ENCODE measurements at regions not wholly inside any gene's neighbourhood (a gene's known extent, or its start where the extent isn't known, plus 50 kb on each side); places are given as distances from the start of the nearest gene placed in this dataset.
"Not testable (repeated sequence)": the region's sequence is repeated elsewhere in the genome, so short reads cannot be mapped to it uniquely, and the experiment has no call there.

GRCh38 chr7:145919712-145920111 lies 196.9 kb upstream of the CNTNAP2 start:
- DNase-seq (ENCODE audit: low read depth in 2 of 2), result no peak

GRCh38 chr7:145916776-145917175 lies 199.8 kb upstream of the CNTNAP2 start:
- no peak for DNase-seq (ENCODE audit: low read depth in 2 of 2)

DNA sequence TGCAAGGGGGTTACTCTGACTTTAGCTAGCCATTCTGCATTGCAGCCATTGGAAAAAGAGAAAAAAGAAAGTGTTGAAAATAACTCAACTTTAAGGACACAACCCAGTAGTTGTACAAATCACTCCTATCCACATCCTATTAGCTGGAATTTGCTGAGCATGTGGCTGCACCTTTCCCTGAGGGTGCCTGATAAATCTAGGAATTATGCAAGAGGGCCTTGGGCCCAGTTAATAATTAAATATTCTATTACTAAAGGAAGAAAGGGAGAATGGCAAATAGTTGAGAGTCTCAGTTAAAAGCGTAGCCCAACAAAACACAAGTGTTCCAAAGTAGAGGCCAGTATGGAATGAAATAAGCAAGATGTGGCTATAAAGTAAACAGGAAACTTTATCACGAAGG lies 200.9 kb upstream of the CNTNAP2 start:
- DNase-seq (ENCODE audit: low read depth in 2 of 2), result no peak

DNA sequence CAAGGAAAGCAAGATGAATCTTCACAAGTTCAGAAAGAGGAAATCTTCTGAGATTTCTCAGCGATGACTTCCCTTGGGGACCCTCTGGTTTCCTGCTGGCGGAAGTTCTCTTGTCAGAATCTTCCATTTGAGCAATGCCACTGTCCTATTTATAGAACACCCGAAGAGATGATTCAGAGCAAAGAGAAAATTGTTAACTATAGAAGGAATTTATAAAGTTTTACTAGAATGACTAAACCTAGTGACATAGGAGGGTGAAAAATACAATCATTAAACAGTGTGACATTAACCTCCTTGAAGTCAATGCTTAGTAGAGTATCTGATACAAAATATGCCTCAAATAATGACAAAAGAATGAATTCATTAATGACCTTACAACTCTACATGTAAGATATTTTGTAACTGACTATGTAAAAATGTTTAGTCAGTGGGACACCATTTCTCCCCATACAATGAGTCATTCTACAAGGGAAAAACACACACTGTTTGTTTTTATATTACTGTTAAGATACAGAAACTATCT lies 206.5 kb upstream of the CNTNAP2 start:
- peak; percentile 25 to 26 for DNase-seq (ENCODE audit: low read depth in 2 of 2)

DNA sequence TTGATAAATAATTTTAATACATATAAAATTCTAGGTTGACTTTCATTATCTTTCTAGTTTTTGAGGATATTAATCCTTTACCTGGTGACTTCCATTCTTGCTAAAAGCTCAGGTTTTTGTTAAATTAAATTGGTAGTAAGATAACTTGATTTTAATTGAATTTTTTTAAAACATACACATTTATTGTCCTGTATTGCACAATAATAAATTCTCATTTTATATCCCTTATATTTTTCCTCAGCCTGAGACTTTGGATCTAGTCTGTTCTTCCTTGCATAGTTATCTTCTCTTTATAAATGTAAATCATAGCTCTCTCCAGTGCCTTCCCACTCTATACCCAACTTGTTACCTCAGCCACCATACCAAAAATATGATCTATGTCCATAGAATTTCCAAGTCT lies 212.9 kb upstream of the CNTNAP2 start:
- no peak for DNase-seq (ENCODE audit: low read depth in 2 of 2)

DNA sequence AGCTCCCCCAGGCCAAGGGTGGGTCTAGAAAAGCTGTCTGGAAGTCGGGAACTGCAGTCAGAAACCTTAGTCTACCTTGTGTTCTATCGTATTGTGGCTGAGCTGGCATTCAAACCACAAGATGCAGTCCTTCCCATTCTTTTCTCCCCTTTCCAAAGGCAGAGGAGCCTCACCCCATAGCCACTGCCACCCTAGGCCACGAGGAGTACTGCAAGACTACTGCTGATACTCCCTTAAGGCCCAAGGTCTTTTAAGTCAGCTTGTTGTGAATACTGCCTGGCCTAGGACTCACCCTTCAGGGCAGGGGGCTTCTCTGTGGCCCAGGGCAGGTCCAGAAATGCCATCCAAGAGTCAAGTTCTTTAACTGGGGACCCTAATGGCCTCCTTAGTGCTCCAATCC lies 214.5 kb upstream of the CNTNAP2 start:
- DNase-seq (ENCODE audit: low read depth in 2 of 2), result no peak

DNA sequence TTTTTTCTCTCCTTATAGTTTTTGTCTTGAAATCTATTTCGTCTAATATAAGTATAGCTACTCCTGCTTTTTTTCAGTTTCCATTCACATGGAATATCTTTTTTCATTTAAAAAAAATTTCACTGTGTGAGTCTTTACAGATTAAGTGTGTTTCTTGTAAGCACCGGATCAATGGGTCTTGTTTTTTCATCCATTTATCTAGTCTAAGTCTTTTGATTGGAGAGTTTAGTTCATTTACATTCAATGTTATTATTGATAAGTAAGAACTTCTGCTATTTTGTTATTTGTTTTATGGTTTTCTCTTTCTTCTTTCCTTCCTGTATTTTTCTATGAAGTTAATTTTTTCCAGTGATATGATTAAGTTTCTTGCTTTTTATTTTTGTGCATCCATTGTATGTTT lies 216.7 kb upstream of the CNTNAP2 start:
- DNase-seq (ENCODE audit: low read depth in 2 of 2), result no peak

DNA sequence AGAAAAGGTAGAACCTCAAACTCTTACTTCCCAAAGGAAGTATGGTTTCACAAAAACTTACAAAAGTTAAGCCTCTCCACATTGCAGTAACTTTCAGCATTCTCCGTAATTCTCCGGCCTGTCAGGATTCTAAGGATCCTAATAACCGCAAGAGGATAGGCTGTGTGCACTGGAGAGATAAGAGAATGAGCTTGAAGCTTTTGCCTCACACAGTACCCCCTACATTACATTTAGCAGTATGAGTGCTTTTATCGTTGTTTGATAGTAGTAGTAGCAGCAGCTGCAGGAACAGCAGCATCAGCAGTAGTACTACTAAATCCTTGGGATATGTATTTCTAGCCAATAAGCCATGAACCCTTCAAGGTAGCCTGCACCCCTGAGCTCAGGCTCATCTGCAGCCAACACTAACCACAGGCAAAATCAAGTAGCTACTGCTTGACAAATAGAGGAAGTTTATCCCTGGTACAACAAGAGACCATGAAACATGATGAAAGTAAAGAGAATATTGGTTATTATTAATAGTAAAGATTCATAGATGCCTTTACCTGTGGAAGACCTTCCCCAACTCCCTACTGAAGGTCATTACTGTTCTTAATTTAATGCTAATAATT lies 222.6 kb upstream of the CNTNAP2 start:
- no peak for DNase-seq (ENCODE audit: low read depth in 2 of 2)

- peak in 1 of 2 experiments; percentile 3 for DNase-seq (ENCODE audit: low read depth in 2 of 2)
These were observed 231.7 kb upstream of the CNTNAP2 start for GRCh38 chr7:145884716-145885514.

DNA sequence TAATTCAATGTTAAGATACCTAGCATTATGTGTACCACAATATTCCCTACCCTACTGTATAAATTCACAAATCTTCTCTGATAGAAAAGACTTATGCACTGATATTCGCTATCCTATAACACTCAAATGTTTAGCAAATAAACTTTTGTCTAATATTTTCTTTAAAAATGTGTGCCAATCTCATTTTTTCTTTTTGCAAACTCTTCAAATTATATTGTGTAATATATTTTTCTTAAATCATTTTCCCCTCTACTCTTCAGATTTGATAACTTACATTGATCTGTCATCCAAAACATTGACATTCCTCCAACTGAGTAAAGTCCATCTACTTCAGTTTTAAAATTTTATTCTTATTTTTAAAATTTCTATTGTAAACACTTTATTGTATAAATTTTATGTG lies 240.2 kb upstream of the CNTNAP2 start:
- DNase-seq (ENCODE audit: low read depth in 2 of 2), result no peak

- DNase-seq (ENCODE audit: low read depth in 2 of 2), result no peak
These were observed 241.3 kb upstream of the CNTNAP2 start for GRCh38 chr7:145875267-145875666.

- no peak for DNase-seq (ENCODE audit: low read depth in 2 of 2)
These were observed 247.7 kb upstream of the CNTNAP2 start for GRCh38 chr7:145868935-145869334.

- DNase-seq (ENCODE audit: low read depth in 2 of 2), result no peak
These were observed 254.4 kb upstream of the CNTNAP2 start for GRCh38 chr7:145862212-145862611.

DNA sequence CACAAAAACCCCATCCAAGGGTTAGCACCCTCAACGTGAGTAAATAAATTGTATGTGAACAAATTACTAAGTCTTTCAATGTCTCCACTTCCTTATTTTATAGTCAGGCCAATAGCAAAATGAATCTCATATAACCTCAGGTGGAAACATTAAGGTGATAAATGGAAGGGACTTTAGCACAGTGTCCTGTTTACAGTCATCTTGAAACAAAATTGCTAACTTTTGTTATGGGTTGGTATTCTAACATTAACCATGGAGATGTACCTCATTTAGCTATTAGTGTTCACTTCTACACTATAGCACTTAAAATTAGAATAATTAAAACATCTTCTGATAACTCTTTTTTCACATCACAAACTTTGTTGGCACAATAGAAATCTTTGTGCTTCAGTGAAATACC lies 255.8 kb upstream of the CNTNAP2 start:
- no peak for DNase-seq (ENCODE audit: low read depth in 2 of 2)

DNA sequence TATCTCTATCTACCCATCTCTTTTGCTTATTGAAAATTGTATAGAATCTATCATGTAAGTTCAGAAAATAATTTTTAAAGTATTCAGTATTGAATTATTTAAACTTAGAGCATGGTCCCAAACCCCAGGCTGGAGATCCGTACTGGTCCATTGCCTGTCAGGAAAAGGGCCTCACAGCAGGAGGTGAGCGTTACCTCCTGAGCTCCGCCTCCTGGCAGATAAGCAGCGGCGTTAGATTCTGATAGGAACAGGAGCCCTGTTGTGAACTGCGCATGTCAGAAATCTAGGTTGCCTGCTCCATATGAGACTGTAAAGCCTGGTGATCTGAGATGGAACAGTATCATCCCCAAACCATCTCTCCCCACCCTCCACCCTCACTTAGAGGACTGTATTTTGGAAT lies 266.0 kb upstream of the CNTNAP2 start:
- DNase-seq (ENCODE audit: low read depth in 2 of 2), result no peak

DNA sequence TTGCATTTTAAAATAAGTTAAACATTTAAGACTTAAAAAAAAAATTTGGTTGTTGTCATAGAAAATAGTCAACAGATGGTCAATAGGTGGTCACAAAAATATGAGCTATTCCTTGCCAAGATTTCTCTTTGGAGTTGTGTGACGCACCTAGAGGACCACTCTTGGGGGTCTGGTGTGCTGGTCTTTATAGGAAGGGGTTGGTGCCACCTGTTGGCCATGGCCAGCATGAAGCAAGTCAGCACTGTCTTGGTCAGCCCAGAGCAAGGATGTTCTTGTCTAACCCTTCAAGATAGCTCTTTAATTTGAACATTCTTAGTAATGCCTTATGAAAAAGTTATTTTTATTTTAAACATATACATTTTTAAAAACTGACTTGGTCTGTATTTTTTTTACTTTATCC lies 267.9 kb upstream of the CNTNAP2 start:
- DNase-seq (ENCODE audit: low read depth in 2 of 2), result peak; percentile 1

- DNase-seq (ENCODE audit: low read depth in 2 of 2), result no peak
These were observed 271.3 kb upstream of the CNTNAP2 start for GRCh38 chr7:145845345-145845744.

DNA sequence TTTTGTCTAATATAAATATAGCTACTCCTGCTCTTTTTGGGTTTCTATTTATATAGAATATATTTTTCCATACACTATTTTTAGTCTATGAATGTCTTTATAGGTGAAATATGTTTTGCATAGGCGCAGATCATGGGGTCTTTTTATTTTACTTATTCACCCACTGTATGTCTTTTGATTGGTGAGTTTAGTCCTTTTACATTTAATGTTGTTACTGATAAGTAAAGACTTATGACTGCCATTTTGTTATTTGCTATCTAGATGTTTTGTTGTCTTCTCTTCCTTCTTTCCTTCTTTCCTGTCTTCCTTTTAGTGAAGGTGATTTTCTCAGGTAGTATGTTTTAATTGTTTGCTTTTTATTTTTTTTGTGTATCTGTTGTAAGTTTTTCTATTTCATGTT lies 276.8 kb upstream of the CNTNAP2 start:
- no peak for DNase-seq (ENCODE audit: low read depth in 2 of 2)

DNA sequence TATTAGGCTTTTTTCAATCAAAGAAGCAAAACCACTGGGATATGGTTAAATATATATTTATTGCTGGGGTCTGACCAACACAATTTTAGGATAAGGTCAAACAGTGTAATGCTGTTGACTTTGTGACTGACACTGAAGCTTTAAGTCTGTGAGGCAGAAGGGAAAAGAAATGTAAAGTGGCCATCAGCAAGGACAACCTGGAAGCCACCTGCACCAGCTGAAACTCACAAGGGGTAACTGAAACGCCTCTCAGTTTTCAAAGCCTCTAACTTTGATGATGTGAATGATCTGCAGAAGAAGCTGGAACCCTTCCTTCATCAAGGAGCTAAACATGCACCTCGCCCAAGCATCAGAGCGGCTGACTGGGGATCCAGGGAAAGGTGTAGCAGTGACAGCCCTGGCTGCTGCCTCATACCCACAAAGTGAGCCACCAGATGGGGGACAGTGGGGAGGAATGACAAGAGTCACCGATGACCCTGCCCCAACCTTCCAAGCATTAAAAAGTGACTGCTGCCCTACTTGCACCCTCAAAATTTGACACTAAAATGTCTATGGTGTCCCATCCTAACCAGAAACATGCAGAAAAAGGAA lies 284.9 kb upstream of the CNTNAP2 start:
- DNase-seq (ENCODE audit: low read depth in 2 of 2), result no peak

DNA sequence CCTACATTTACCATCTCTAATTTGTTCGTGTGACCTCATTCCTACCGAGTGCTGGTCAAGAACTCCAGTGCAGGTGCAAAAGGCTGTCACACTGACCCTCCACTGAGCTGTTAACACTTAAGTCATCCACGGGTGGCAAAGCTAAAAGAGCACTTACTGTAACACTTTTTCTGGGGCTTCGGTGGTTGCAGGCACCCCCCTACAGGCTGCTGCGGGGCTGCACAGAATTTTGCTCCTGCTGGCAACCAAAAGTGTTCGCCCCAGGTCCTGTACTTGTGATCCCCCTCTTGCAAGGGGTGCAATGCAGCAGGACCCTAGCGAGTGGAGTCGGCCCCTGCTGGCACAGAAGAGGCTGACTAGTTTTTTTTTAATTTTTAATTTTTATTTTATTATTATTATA lies 298.9 kb upstream of the CNTNAP2 start:
- no peak for DNase-seq (ENCODE audit: low read depth in 2 of 2)

- DNase-seq (ENCODE audit: low read depth in 2 of 2), result no peak
These were observed 304.4 kb upstream of the CNTNAP2 start for GRCh38 chr7:145812218-145812617.

DNA sequence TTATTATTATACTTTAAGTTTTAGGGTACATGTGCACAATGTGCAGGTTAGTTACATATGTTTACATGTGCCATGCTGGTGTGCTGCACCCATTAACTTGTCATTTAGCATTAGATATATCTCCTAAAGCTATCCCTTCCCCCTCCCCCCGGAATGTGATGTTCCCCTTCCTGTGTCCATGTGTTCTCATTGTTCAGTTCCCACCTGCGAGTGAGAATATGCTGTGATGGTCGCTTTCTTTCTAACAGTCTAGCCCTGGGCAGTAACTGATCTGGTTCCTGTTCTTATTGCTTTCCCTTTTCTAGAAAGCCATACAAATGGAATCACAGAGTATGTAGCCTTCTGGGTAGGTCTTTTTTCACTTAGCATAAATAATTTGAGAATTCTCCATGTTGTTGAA lies 311.1 kb upstream of the CNTNAP2 start:
- DNase-seq (ENCODE audit: low read depth in 2 of 2), result not testable (repeated sequence)

DNA sequence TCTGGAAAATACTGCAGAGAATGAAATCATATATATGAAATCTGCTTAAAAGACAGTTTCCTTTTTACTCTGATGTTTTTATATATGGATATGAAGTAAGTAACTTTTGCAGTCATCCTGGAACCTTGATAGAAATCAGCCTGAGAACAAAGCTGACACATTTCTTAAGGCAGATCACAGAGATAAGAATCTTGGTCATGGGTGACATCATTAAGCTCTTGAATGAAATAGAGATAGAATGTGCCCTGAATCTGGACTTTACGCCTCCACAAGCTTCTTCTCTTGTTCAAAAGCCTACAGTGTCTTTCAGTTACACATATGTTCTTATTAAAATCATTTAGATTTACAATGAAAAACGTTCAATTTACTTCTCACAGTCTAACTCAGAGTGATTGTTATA lies 319.1 kb upstream of the CNTNAP2 start:
- DNase-seq (ENCODE audit: low read depth in 2 of 2), result no peak

Measured in fibroblast of skin of left quadriceps (primary cell).